ENCODE measurements at regions not wholly inside any gene's neighbourhood (a gene's known extent, or its start where the extent isn't known, plus 50 kb on each side); places are given as distances from the start of the nearest gene placed in this dataset.
A peak's percentile ranks its signal among the peaks of the same experiment; 100 is the strongest.

- ATAC-seq = no peak
- Histone ChIP-seq H3K27me3 (no peaks in the 10 kb centered on the region), H3K36me3 (no peaks in the 10 kb centered on the region), H3K27ac (no peak overlapping the region), H3K9me3 (no peaks in the 10 kb centered on the region), H3K4me1 (peaks cover 0 to 24% (median 0%) of the 10 kb centered on the region in 12 donors), H3K4me3 (no peak overlapping the region)
- intact Hi-C loops (cut with DNase I) = no loop called here
- 70 to 83% (median 78%) methylated on average over 2 of the region's 2 CpGs for WGBS, 4 donors
- no peak for TF ChIP-seq POLR2A (IDR thresholded peaks at IDR 0.05)
- TF ChIP-seq, protein P1, sequence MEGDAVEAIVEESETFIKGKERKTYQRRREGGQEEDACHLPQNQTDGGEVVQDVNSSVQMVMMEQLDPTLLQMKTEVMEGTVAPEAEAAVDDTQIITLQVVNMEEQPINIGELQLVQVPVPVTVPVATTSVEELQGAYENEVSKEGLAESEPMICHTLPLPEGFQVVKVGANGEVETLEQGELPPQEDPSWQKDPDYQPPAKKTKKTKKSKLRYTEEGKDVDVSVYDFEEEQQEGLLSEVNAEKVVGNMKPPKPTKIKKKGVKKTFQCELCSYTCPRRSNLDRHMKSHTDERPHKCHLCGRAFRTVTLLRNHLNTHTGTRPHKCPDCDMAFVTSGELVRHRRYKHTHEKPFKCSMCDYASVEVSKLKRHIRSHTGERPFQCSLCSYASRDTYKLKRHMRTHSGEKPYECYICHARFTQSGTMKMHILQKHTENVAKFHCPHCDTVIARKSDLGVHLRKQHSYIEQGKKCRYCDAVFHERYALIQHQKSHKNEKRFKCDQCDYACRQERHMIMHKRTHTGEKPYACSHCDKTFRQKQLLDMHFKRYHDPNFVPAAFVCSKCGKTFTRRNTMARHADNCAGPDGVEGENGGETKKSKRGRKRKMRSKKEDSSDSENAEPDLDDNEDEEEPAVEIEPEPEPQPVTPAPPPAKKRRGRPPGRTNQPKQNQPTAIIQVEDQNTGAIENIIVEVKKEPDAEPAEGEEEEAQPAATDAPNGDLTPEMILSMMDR (IDR thresholded peaks at IDR 0.05) = no peak
- no peak for DNase-seq
These were observed 91.9 kb upstream of the BCL2L14 start for GRCh38 chr12:11978726-11979384.

GRCh38 chr12:11980115-11980514, 90.6 kb upstream of the BCL2L14 start:
- Histone ChIP-seq H3K9me3 (no peaks in the 10 kb centered on the region), H3K27me3 (no peaks in the 10 kb centered on the region), H3K27ac (peak overlapping the region in 1 of 12 donors; percentile 53), H3K4me3 (no peak overlapping the region), H3K36me3 (no peaks in the 10 kb centered on the region), H3K4me1 (peaks cover 0 to 24% (median 0%) of the 10 kb centered on the region in 12 donors)
- DNase-seq (no peak), ATAC-seq (no peak)
- 91 to 95% (median 94%) methylated on average over 2 of the region's 2 CpGs for WGBS, 4 donors
- no peak for TF ChIP-seq POLR2A (IDR thresholded peaks at IDR 0.05)
- TF ChIP-seq, protein P1 (IDR thresholded peaks at IDR 0.05) = no peak
- intact Hi-C loops (cut with DNase I) = no loop called here

DNA sequence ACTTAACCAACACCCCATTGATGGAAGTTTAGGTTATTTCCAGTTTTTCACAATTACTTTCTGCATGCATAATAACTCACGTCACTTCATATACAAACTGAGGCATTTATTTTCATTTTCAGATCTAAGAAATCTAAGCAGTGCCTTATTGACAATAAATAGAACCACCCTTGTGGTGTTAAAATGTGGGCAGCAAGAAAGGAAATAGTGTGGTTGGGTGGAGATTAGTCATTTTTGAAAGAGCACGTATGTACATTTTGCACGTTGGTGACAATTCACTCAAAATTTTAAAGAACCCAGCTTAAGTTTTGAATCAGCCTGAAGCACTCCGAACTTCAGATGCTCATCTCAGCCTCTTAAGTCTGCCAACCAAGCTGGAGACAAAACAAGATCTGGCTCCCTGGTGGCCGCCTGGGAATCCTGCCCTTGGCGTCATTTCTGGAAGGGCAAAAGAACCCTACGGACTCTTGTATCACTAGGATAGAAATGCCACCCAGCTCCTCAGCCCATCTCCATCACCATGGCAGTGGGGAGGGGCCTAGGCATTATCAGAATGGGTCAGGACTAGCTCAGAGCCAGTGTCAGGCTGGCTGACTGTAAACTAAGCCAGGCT, 89.5 kb upstream of the BCL2L14 start:
- intact Hi-C loops (cut with DNase I) = no loop called here
- H3K4me3 ChIP-seq = no peak overlapping the region
- H3K27me3 ChIP-seq = no peaks in the 10 kb centered on the region
- ATAC-seq (no peak), DNase-seq (no peak)
- no peaks in the 10 kb centered on the region for H3K9me3 ChIP-seq
- TF ChIP-seq, protein P1 (IDR thresholded peaks at IDR 0.05) = no peak
- TF ChIP-seq POLR2A (IDR thresholded peaks at IDR 0.05) = no peak
- peak overlapping the region in 1 of 12 donors; percentile 79 for H3K27ac ChIP-seq
- 58 to 84% (median 77%) methylated on average over 7 of the region's 7 CpGs for WGBS, 4 donors
- H3K36me3 ChIP-seq = no peaks in the 10 kb centered on the region
- H3K4me1 ChIP-seq = peaks cover 0 to 24% (median 0%) of the 10 kb centered on the region in 12 donors

GRCh38 chr12:11984417-11984816, 86.3 kb upstream of the BCL2L14 start:
- 76 to 85% (median 79%) methylated on average over 3 of the region's 3 CpGs for WGBS, 4 donors
- no peaks in the 10 kb centered on the region for H3K9me3 ChIP-seq
- intact Hi-C loops (cut with DNase I) = no loop called here
- H3K4me3 ChIP-seq = no peak overlapping the region
- H3K4me1 ChIP-seq = peaks cover 0 to 24% (median 0%) of the 10 kb centered on the region in 12 donors
- ATAC-seq (no peak), DNase-seq (no peak)
- TF ChIP-seq POLR2A (IDR thresholded peaks at IDR 0.05) = no peak
- TF ChIP-seq, protein P1 (IDR thresholded peaks at IDR 0.05) = no peak
- H3K36me3 ChIP-seq = no peaks in the 10 kb centered on the region
- H3K27me3 ChIP-seq = no peaks in the 10 kb centered on the region
- H3K27ac ChIP-seq = no peak overlapping the region
